ENCODE measurements at regions not wholly inside any gene's neighbourhood (a gene's known extent, or its start where the extent isn't known, plus 50 kb on each side); places are given as distances from the start of the nearest gene placed in this dataset.

- TF ChIP-seq POLR2AphosphoS5 (IDR thresholded peaks at IDR 0.05): no peak
- TF ChIP-seq, protein P1, sequence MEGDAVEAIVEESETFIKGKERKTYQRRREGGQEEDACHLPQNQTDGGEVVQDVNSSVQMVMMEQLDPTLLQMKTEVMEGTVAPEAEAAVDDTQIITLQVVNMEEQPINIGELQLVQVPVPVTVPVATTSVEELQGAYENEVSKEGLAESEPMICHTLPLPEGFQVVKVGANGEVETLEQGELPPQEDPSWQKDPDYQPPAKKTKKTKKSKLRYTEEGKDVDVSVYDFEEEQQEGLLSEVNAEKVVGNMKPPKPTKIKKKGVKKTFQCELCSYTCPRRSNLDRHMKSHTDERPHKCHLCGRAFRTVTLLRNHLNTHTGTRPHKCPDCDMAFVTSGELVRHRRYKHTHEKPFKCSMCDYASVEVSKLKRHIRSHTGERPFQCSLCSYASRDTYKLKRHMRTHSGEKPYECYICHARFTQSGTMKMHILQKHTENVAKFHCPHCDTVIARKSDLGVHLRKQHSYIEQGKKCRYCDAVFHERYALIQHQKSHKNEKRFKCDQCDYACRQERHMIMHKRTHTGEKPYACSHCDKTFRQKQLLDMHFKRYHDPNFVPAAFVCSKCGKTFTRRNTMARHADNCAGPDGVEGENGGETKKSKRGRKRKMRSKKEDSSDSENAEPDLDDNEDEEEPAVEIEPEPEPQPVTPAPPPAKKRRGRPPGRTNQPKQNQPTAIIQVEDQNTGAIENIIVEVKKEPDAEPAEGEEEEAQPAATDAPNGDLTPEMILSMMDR (IDR thresholded peaks at IDR 0.05): no peak
- no peak for TF ChIP-seq POLR2A (IDR thresholded peaks at IDR 0.05; ENCODE audit: low read depth)
- no peak for TF ChIP-seq EP300 (IDR thresholded peaks at IDR 0.05)
Observed at GRCh38 chr7:81135324-81135723, 216.5 kb upstream of the SEMA3C start.

All from esophagus muscularis mucosa (tissue), 4 donors.